Fibroblast of pulmonary artery (primary cell): ENCODE measurements at regions not wholly inside any gene's neighbourhood (a gene's known extent, or its start where the extent isn't known, plus 50 kb on each side); places are given as distances from the start of the nearest gene placed in this dataset.

Source experiments
- DNase-seq: peaks from one replicate; pipeline ENCODE4 v3.0.0-alpha.2; 2010; ENCODE audit warnings: low read depth
- H3K4me3 ChIP-seq: replicated peaks from 2 replicates; pipeline ENCODE4 v1.5.1; 2011; ENCODE audit warnings: low read depth, mild to moderate bottlenecking, control low read depth, low read length, moderate library complexity
- TF ChIP-seq, protein P1 (sequence below): IDR thresholded peaks from 2 replicates; pipeline ENCODE4 v1.5.1; 2011; ENCODE audit warnings: mild to moderate bottlenecking, control low read depth, low read length, inconsistent platforms; ENCODE audit errors: missing control alignments

DNA sequence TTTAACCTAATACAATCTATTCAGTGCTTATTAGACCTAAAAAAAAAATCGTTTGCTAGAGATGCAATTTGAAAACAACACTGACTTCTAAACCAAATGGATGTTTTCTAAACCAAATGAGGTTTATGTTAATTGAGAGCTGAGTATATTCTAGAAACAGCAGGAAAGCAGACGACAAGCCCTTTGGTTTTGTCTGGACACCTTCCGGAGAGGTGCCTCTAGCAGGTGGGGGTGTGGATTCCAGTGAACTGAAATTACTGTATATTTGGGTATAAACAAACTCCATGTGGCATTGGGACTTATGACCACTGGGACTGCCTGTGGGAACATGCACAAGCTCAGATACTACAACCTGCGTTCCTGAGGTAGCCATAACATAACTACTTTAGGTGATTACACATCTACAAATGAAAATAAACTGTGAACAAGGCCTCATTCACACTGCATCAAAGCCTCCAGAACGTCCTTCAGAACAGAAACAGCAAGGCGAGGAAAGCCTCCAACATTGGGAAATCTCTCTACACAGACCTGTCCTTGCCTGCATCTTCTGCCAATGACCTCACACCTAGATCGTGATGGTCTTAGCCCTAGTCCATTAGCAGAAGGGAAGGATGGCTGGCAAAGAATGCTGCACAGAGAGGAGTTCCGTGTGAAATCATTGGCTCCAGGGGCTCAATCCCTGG lies 206.8 kb upstream of the FOXQ1 start:
- no peak for DNase-seq
- H3K4me3 ChIP-seq, result no peak overlapping the region
- TF ChIP-seq, protein P1, sequence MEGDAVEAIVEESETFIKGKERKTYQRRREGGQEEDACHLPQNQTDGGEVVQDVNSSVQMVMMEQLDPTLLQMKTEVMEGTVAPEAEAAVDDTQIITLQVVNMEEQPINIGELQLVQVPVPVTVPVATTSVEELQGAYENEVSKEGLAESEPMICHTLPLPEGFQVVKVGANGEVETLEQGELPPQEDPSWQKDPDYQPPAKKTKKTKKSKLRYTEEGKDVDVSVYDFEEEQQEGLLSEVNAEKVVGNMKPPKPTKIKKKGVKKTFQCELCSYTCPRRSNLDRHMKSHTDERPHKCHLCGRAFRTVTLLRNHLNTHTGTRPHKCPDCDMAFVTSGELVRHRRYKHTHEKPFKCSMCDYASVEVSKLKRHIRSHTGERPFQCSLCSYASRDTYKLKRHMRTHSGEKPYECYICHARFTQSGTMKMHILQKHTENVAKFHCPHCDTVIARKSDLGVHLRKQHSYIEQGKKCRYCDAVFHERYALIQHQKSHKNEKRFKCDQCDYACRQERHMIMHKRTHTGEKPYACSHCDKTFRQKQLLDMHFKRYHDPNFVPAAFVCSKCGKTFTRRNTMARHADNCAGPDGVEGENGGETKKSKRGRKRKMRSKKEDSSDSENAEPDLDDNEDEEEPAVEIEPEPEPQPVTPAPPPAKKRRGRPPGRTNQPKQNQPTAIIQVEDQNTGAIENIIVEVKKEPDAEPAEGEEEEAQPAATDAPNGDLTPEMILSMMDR, result no peak

DNA sequence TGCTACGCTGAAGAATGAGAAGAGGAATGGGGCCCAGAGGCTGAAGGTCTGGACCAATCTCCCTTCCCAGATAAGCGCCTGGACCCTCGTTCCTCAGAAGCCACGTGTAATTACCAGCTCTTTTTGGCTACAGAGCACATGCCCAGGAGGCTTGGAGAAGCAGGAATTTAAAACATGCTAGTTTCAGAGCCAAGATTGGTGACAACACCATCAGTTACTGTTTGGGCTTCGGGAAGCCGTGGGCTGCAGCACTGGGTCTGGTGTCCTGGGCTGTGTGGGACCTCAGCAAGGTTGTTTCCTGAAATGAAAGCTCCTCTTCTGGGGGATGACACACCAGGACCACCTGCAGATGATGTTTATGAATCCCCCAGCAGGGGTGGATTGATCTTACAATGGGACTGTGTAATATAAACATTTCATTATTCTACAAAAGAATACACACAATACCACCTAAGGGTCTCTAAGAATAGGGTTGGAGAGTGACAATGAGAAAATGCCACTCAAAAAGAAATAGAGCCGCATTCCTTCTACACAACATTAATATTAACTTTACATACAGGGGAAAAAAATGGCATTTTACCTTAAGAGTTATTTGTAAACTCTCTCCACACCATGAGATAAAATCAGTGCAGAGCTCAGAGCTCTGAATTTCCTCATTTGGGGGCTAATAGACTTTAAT lies 207.8 kb upstream of the FOXQ1 start:
- DNase-seq, result no peak
- TF ChIP-seq, protein P1, result no peak
- H3K4me3 ChIP-seq, result no peak overlapping the region

DNA sequence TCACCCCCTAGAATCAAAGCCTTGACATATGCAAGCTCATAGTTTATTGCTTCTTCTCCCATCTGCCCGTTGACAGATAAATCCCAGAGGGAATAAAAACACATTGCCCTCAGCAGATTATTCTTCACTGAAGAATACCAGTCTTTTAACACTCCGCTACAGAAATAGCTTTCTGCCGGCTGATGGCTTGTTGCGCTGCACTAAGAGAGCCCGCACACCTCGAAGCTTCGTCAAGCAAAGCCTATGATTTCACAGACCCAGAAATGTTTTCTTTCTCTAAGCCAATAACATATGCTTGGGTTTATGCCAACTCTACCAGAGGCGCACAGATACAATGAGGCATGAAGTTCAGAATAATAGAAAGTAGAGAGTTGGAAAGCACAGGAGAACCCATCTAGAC lies 208.9 kb upstream of the FOXQ1 start:
- H3K4me3 ChIP-seq, result no peak overlapping the region
- TF ChIP-seq, protein P1, result no peak
- DNase-seq, result no peak

DNA sequence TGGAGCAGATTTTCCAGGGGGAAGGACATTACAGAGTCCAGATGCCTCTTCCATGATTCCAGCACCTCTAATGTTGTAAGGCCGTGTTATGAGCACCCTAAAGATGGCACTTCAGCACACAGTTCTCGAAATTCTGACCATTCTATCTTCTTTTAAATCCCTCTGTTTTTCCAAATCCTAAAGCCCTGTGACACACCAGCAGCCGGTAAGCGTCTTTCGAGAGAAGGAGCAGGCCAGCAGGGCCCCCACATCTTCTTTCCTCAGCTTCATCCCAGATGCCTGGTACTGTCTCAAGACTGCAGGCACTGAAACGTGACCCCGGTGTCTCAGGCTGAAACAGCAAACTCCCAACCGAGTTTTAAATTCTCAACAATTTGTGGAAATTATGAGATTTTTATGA lies 211.6 kb upstream of the FOXQ1 start:
- no peak overlapping the region for H3K4me3 ChIP-seq
- TF ChIP-seq, protein P1, result no peak
- DNase-seq, result no peak

DNA sequence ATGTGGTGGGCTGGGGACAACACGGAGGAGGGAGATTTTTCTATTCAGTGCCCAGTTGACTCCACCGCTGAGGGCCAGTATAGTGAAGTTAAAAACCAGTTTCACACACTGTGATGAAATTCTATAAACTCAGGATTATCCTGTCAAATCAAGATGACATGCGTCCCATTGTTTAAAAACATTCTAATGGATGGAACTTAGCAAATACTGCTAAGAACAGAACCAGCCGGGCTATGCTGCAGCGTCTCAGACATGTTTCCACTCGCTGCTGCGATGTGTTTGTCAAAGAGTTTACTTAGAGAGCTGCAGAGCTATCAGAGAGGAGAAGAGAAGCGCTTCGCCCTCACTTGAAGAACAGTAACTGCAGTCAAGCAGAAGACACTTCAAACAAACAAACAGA lies 212.6 kb upstream of the FOXQ1 start:
- TF ChIP-seq, protein P1, result no peak
- DNase-seq, result no peak
- no peak overlapping the region for H3K4me3 ChIP-seq

DNA sequence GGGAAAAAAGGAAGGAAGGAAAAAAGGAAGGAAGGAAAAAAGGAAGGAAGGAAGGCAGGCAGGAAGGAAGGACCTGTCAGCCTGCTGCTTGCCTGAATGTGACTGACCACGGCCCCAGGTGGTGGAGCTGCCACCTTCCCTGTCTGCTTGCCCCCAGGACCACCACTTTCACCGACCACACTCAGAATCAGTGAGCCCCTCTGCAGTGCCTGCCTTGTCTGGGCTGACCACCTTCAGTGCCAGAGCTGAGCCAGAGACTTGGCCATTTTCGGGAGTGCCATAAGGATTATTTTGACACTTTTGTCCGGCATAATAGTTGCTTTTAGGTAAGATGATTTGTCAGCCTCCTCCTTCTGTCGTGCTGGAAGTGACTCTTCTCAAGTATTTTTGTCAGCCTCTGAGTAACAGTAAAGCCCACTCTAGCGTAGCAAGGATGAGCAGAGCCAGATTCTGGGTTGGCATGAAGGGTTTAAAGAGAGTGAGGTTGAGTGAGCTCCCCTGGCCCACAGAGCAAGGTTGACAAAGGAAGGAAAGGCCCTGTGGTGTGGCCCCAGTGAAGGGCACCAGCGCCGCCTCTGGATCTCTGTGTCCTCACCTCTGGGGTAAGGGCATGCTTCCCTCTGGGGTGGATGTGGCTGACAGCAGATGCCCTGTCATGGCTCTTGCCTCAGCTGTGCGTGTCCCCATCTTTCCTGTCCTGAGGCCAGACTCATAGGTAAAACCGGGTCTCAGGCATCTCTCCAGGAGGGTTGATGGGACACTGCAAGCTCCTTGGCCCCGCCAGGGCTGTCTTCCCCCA lies 214.7 kb upstream of the FOXQ1 start:
- DNase-seq, result no peak
- TF ChIP-seq, protein P1, result no peak
- H3K4me3 ChIP-seq, result no peak overlapping the region
